ENCODE measurements at regions not wholly inside any gene's neighbourhood (a gene's known extent, or its start where the extent isn't known, plus 50 kb on each side); places are given as distances from the start of the nearest gene placed in this dataset.
"Not testable (repeated sequence)": the region's sequence is repeated elsewhere in the genome, so short reads cannot be mapped to it uniquely, and the experiment has no call there.

DNA sequence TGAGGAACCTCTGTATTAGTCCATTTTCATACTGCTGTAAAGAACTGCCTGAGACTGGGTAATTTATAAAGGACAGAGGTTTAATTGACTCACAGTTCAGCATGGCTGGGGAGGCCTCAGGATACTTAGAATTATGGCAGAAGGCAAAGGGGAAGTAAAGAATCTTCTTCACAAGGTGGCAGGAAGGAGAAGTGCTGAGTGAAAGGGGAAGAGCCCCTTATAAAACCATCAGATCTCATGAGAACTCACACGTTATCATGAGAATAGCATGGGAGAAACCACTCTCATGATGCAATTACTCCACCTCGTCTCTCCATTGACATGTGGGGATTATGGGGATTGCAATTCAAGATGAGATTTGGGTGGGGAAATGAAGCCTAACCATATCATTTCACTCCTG lies 211.4 kb upstream of the TUT7 start:
- TF ChIP-seq, protein P1, sequence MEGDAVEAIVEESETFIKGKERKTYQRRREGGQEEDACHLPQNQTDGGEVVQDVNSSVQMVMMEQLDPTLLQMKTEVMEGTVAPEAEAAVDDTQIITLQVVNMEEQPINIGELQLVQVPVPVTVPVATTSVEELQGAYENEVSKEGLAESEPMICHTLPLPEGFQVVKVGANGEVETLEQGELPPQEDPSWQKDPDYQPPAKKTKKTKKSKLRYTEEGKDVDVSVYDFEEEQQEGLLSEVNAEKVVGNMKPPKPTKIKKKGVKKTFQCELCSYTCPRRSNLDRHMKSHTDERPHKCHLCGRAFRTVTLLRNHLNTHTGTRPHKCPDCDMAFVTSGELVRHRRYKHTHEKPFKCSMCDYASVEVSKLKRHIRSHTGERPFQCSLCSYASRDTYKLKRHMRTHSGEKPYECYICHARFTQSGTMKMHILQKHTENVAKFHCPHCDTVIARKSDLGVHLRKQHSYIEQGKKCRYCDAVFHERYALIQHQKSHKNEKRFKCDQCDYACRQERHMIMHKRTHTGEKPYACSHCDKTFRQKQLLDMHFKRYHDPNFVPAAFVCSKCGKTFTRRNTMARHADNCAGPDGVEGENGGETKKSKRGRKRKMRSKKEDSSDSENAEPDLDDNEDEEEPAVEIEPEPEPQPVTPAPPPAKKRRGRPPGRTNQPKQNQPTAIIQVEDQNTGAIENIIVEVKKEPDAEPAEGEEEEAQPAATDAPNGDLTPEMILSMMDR (conservative IDR thresholded peaks at IDR 0.05; ENCODE audit: low read length): not testable (repeated sequence)
- TF ChIP-seq EZH2phosphoT487 (IDR thresholded peaks at IDR 0.05; ENCODE audit: borderline replicate concordance): not testable (repeated sequence)

Measured in Loucy (cell line).